ENCODE measurements at regions not wholly inside any gene's neighbourhood (a gene's known extent, or its start where the extent isn't known, plus 50 kb on each side); places are given as distances from the start of the nearest gene placed in this dataset.

- TF ChIP-seq CTCF (IDR thresholded peaks at IDR 0.05), result no peak
- H3K36me3 ChIP-seq, result no peaks in the 10 kb centered on the region
- H3K4me3 ChIP-seq (ENCODE audit: low read depth in 1 of 2, low read length in 1 of 2), result no peak overlapping the region
- no peak overlapping the region for H3K27ac ChIP-seq
- peaks cover 13% of the 10 kb centered on the region for H3K27me3 ChIP-seq
- H3K4me1 ChIP-seq (ENCODE audit: control insufficient read depth in 1 of 2, insufficient read depth in 1 of 2, low read depth in 1 of 2, low read length in 1 of 2), result no peaks in the 10 kb centered on the region
- H3K9me3 ChIP-seq, result no peaks in the 10 kb centered on the region
Observed at GRCh38 chr2:217081799-217082198, 221.9 kb upstream of the TNP1 start.

- no peak for TF ChIP-seq CTCF (IDR thresholded peaks at IDR 0.05)
- Histone ChIP-seq H3K4me1 (ENCODE audit: control insufficient read depth in 1 of 2, insufficient read depth in 1 of 2, low read depth in 1 of 2, low read length in 1 of 2) (no peaks in the 10 kb centered on the region), H3K9me3 (no peaks in the 10 kb centered on the region), H3K4me3 (ENCODE audit: low read depth in 1 of 2, low read length in 1 of 2) (no peak overlapping the region), H3K27ac (no peak overlapping the region), H3K27me3 (no peaks in the 10 kb centered on the region), H3K36me3 (no peaks in the 10 kb centered on the region)
Observed at GRCh38 chr2:217079165-217079564, 219.3 kb upstream of the TNP1 start.

- no peaks in the 10 kb centered on the region for H3K36me3 ChIP-seq
- no peak for TF ChIP-seq CTCF (IDR thresholded peaks at IDR 0.05)
- H3K4me3 ChIP-seq (ENCODE audit: low read depth in 1 of 2, low read length in 1 of 2), result no peak overlapping the region
- no peaks in the 10 kb centered on the region for H3K9me3 ChIP-seq
- no peaks in the 10 kb centered on the region for H3K4me1 ChIP-seq (ENCODE audit: control insufficient read depth in 1 of 2, insufficient read depth in 1 of 2, low read depth in 1 of 2, low read length in 1 of 2)
- no peaks in the 10 kb centered on the region for H3K27me3 ChIP-seq
- H3K27ac ChIP-seq, result no peak overlapping the region
Observed at GRCh38 chr2:217077831-217078407, 218.1 kb upstream of the TNP1 start.

GRCh38 chr2:217076657-217077232, 216.9 kb upstream of the TNP1 start:
- Histone ChIP-seq H3K9me3 (no peaks in the 10 kb centered on the region), H3K27ac (no peak overlapping the region), H3K27me3 (no peaks in the 10 kb centered on the region), H3K36me3 (no peaks in the 10 kb centered on the region), H3K4me3 (ENCODE audit: low read depth in 1 of 2, low read length in 1 of 2) (no peak overlapping the region), H3K4me1 (ENCODE audit: control insufficient read depth in 1 of 2, insufficient read depth in 1 of 2, low read depth in 1 of 2, low read length in 1 of 2) (no peaks in the 10 kb centered on the region)
- no peak for TF ChIP-seq CTCF (IDR thresholded peaks at IDR 0.05)

- Histone ChIP-seq H3K36me3 (no peaks in the 10 kb centered on the region), H3K27ac (no peak overlapping the region), H3K4me1 (ENCODE audit: control insufficient read depth in 1 of 2, insufficient read depth in 1 of 2, low read depth in 1 of 2, low read length in 1 of 2) (no peaks in the 10 kb centered on the region), H3K27me3 (no peaks in the 10 kb centered on the region), H3K4me3 (ENCODE audit: low read depth in 1 of 2, low read length in 1 of 2) (no peak overlapping the region), H3K9me3 (no peaks in the 10 kb centered on the region)
- TF ChIP-seq CTCF (IDR thresholded peaks at IDR 0.05), result no peak
Observed at GRCh38 chr2:217076058-217076435, 216.2 kb upstream of the TNP1 start.

All from neutrophil (primary cell).